SK-N-SH treated with all-trans-retinoic acid at 6 μM for 48 hours (cell line): ENCODE measurements at regions not wholly inside any gene's neighbourhood (a gene's known extent, or its start where the extent isn't known, plus 50 kb on each side); places are given as distances from the start of the nearest gene placed in this dataset.

Experiments
- ATAC-seq: fragments of 200-7000 bp; cut with Tn5 transposase; 3 replicates; pipeline ENCODE4 v1.9.1; 2020; ENCODE audit warnings: mild to moderate bottlenecking, moderate library complexity
- ARNTL ChIP-seq: fragments of 450-650 bp; formaldehyde crosslinking; IDR thresholded peaks from 2 replicates; pipeline ENCODE4 v1.5.0; 2020; ENCODE audit warnings: low read depth, mild to moderate bottlenecking, moderate library complexity, borderline replicate concordance
- CSDC2 ChIP-seq: fragments of 250-450 bp; sonication (Bioruptor Pico); IDR thresholded peaks from 2 replicates; pipeline ENCODE4 v1.5.0; 2020; ENCODE audit warnings: mild to moderate bottlenecking, moderate library complexity
- CSRNP3 ChIP-seq: fragments of 250-450 bp; sonication (Bioruptor Pico); IDR thresholded peaks from 2 replicates; pipeline ENCODE4 v1.5.1; 2021; ENCODE audit warnings: mild to moderate bottlenecking, moderate library complexity
- ESRRG ChIP-seq: fragments of 250-450 bp; sonication (Bioruptor Pico); IDR thresholded peaks from 2 replicates; pipeline ENCODE4 v1.6.1; 2021; ENCODE audit warnings: mild to moderate bottlenecking
- GLIS3 ChIP-seq: fragments of 250-450 bp; sonication (Bioruptor Pico); IDR thresholded peaks from 2 replicates; pipeline ENCODE4 v1.5.0; 2020; ENCODE audit warnings: mild to moderate bottlenecking, moderate library complexity
- ISL1 ChIP-seq: fragments of 250-450 bp; sonication (Bioruptor Pico); IDR thresholded peaks from 2 replicates; pipeline ENCODE4 v2.1.2; 2022; ENCODE audit warnings: mild to moderate bottlenecking, moderate library complexity
- OSR1 ChIP-seq: fragments of 250-450 bp; sonication (Bioruptor Pico); IDR thresholded peaks from 2 replicates; pipeline ENCODE4 v1.8.0; 2022; ENCODE audit warnings: moderate library complexity, mild to moderate bottlenecking, inconsistent platforms
- PPARA ChIP-seq: fragments of 250-450 bp; sonication (Bioruptor Pico); IDR thresholded peaks from 2 replicates; pipeline ENCODE4 v1.5.0; 2020; ENCODE audit warnings: mild to moderate bottlenecking, borderline replicate concordance
- SNAI2 ChIP-seq: fragments of 250-450 bp; sonication (Bioruptor Pico); IDR thresholded peaks from 2 replicates; pipeline ENCODE4 v1.5.0; 2020; ENCODE audit warnings: mild to moderate bottlenecking, moderate library complexity
- TCF4 ChIP-seq: fragments of 250-450 bp; sonication (Bioruptor Pico); IDR thresholded peaks from 2 replicates; pipeline ENCODE4 v1.8.0; 2021; ENCODE audit warnings: mild to moderate bottlenecking, moderate library complexity, borderline replicate concordance
- TOX ChIP-seq: fragments of 250-450 bp; sonication (Bioruptor Pico); IDR thresholded peaks from 2 replicates; pipeline ENCODE4 v1.8.0; 2021; ENCODE audit warnings: mild to moderate bottlenecking, moderate library complexity, borderline replicate concordance
- TSHZ2 ChIP-seq: fragments of 250-450 bp; sonication (Bioruptor Pico); IDR thresholded peaks from 2 replicates; pipeline ENCODE4 v1.5.0; 2020; ENCODE audit warnings: mild to moderate bottlenecking, moderate library complexity
- ZFP3 ChIP-seq: fragments of 250-450 bp; sonication (Bioruptor Pico); IDR thresholded peaks from 2 replicates; pipeline ENCODE4 v1.5.0; 2020; ENCODE audit warnings: mild to moderate bottlenecking, moderate library complexity
- ZNF565 ChIP-seq: fragments of 450-650 bp; formaldehyde crosslinking; conservative IDR thresholded peaks from 2 replicates; pipeline ENCODE4 v1.5.0; 2020; ENCODE audit warnings: low read depth, mild to moderate bottlenecking, moderate library complexity
- ZNF70 ChIP-seq: fragments of 450-650 bp; formaldehyde crosslinking; IDR thresholded peaks from 2 replicates; pipeline ENCODE4 v1.5.0; 2020; ENCODE audit warnings: mild to moderate bottlenecking, moderate library complexity
- ZNF8 ChIP-seq: fragments of 450-650 bp; formaldehyde crosslinking; IDR thresholded peaks from 2 replicates; pipeline ENCODE4 v1.5.0; 2020; ENCODE audit warnings: mild to moderate bottlenecking, moderate library complexity
- TF ChIP-seq, protein P1 (sequence below): fragments of 250-450 bp; sonication (Bioruptor Pico); IDR thresholded peaks from 2 replicates; pipeline ENCODE4 v1.5.1; 2020; ENCODE audit warnings: low read depth, mild to moderate bottlenecking, moderate library complexity
- TF ChIP-seq, protein P2 (sequence below): fragments of 250-450 bp; sonication (Bioruptor Pico); IDR thresholded peaks from 2 replicates; pipeline ENCODE4 v1.8.0; 2021; ENCODE audit warnings: low read depth, mild to moderate bottlenecking, moderate library complexity, borderline replicate concordance

DNA sequence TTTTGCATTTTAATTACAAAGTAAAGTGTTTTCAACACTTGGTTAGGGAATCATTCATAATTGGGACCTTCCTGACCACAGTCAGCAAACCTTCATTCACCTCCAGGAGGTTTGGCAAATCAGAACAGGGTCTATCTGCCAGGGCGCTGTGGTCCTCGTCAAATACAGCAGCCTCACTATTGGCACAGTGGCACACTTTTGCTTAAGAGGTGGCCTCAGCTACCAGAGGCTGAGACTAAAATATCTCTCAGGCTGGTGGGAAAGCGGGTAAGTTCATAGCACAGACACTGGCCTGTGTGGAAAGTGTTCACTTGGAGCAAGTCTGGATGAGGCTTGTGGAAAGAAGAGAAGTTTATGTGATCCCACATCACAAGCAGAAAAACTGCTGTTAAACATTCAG, 268.6 kb upstream of the DAPK1 start:
- no peak for ATAC-seq

GRCh38 chr9:87233431-87233830, 264.2 kb upstream of the DAPK1 start:
- no peak for ATAC-seq
- TF ChIP-seq, protein P1, sequence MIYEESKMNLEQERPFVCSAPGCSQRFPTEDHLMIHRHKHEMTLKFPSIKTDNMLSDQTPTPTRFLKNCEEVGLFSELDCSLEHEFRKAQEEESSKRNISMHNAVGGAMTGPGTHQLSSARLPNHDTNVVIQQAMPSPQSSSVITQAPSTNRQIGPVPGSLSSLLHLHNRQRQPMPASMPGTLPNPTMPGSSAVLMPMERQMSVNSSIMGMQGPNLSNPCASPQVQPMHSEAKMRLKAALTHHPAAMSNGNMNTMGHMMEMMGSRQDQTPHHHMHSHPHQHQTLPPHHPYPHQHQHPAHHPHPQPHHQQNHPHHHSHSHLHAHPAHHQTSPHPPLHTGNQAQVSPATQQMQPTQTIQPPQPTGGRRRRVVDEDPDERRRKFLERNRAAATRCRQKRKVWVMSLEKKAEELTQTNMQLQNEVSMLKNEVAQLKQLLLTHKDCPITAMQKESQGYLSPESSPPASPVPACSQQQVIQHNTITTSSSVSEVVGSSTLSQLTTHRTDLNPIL (CRISPR knock-in tag), result no peak
- TF ChIP-seq ARNTL (CRISPR knock-in tag), result no peak
- TF ChIP-seq OSR1 (CRISPR knock-in tag), result no peak
- no peak for TF ChIP-seq ZFP3 (CRISPR knock-in tag)
- no peak for TF ChIP-seq ZNF8 (CRISPR knock-in tag)
- no peak for TF ChIP-seq GLIS3 (CRISPR knock-in tag)
- no peak for TF ChIP-seq TCF4
- no peak for TF ChIP-seq ESRRG (CRISPR knock-in tag)
- no peak for TF ChIP-seq PPARA (CRISPR knock-in tag)
- no peak for TF ChIP-seq ZNF70

More for the DNA sequence above, 268.6 kb upstream of the DAPK1 start:
- TF ChIP-seq, protein P1 (CRISPR knock-in tag), result no peak
- TF ChIP-seq TOX (CRISPR knock-in tag) (no peak), ZNF8 (CRISPR knock-in tag) (no peak), ZNF565 (CRISPR knock-in tag) (no peak), ARNTL (CRISPR knock-in tag) (no peak), ISL1 (CRISPR knock-in tag) (no peak), SNAI2 (CRISPR knock-in tag) (no peak), ZNF70 (no peak), TSHZ2 (no peak), GLIS3 (CRISPR knock-in tag) (no peak), PPARA (CRISPR knock-in tag) (no peak), CSRNP3 (CRISPR knock-in tag) (no peak), ZFP3 (CRISPR knock-in tag) (no peak)
- TF ChIP-seq, protein P2, sequence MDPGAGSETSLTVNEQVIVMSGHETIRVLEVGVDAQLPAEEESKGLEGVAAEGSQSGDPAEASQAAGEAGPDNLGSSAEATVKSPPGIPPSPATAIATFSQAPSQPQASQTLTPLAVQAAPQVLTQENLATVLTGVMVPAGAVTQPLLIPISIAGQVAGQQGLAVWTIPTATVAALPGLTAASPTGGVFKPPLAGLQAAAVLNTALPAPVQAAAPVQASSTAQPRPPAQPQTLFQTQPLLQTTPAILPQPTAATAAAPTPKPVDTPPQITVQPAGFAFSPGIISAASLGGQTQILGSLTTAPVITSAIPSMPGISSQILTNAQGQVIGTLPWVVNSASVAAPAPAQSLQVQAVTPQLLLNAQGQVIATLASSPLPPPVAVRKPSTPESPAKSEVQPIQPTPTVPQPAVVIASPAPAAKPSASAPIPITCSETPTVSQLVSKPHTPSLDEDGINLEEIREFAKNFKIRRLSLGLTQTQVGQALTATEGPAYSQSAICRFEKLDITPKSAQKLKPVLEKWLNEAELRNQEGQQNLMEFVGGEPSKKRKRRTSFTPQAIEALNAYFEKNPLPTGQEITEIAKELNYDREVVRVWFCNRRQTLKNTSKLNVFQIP (CRISPR knock-in tag), result no peak

- no peak for ATAC-seq
- no peak for TF ChIP-seq PPARA (CRISPR knock-in tag)
- TF ChIP-seq CSDC2 (CRISPR knock-in tag), result no peak
- no peak for TF ChIP-seq ISL1 (CRISPR knock-in tag)
- no peak for TF ChIP-seq TSHZ2
- TF ChIP-seq, all 23 proteins: peak for 0
These were observed 263.7 kb upstream of the DAPK1 start for GRCh38 chr9:87233899-87234455.
